GM12878 (cell line): ENCODE measurements at regions not wholly inside any gene's neighbourhood (a gene's known extent, or its start where the extent isn't known, plus 50 kb on each side); places are given as distances from the start of the nearest gene placed in this dataset.

ENCODE experiments used
- ATAC-seq: fragments of 200-7000 bp; cut with Tn5 transposase; 3 replicates; pipeline ENCODE4 v1.9.1; 2020; ENCODE audit warnings: mild to moderate bottlenecking, moderate library complexity
- BruUV-seq: library from RNA; stranded (reverse); fragments of 400-500 nt; replicated peaks from 2 replicates; lab custom pipeline; 2021; lab: Mats Ljungman, UMichigan
- CTCF ChIA-PET: fragments of 300-600 bp; sonication (Branson Sonifier 250); formaldehyde crosslinking; extraction: SDS; loops from one replicate; lab custom pipeline; 2021; ENCODE audit warnings: inconsistent platforms; lab: Yijun Ruan, JAX
- POLR2A ChIA-PET: fragments of 350-600 bp; formaldehyde crosslinking; extraction: SDS; loops from one replicate; lab custom pipeline; 2021; ENCODE audit warnings: inconsistent platforms; lab: Charles Lee
- RAD21 ChIA-PET: fragments of 300-600 bp; sonication (Branson Sonifier 250); formaldehyde crosslinking; loops from one replicate; lab custom pipeline; 2023; ENCODE audit warnings: antibody characterized with exemption; ENCODE audit not compliant: unreplicated experiment; lab: Charles Lee
- SMC1A ChIA-PET: fragments of 300-600 bp; sonication (Branson Sonifier 250); formaldehyde crosslinking; loops from one replicate; lab custom pipeline; 2023; ENCODE audit not compliant: unreplicated experiment, uncharacterized antibody; lab: Charles Lee
- DNase-seq: peaks from one replicate; pipeline ENCODE4 v3.0.0-alpha.2; 2011; ENCODE audit warnings: low read depth, low spot score
- FAIRE-seq: peaks from 3 replicates; lab custom pipeline; 2011; peaks lifted over from hg19 to GRCh38; lab: Jason Lieb, UNC
- H2AFZ ChIP-seq: 2 replicates; pipeline ENCODE4 v1.6.0; 2011; ENCODE audit warnings: low read depth, low read length, control low read depth; ENCODE audit not compliant: control insufficient read depth
- H3K27ac ChIP-seq: 2 replicates; pipeline ENCODE4 v1.5.1; 2011; ENCODE audit warnings: control low read depth; ENCODE audit not compliant: control insufficient read depth, insufficient read depth
- H3K27me3 ChIP-seq, 2 experiments: replicated peaks in 1 of 2; 2 replicates each; pipeline versions ENCODE4 v1.6.0 to v1.6.1; 2011; ENCODE audit warnings: low read length in 1 of 2; ENCODE audit not compliant: control insufficient read depth in 2 of 2, insufficient read depth in 2 of 2
- H3K36me3 ChIP-seq, 2 experiments: 2 replicates each; pipeline ENCODE4 v1.5.1; 2011; ENCODE audit warnings: low read length in 1 of 2; ENCODE audit not compliant: control insufficient read depth in 2 of 2, insufficient read depth in 2 of 2
- H3K4me1 ChIP-seq: 2 replicates; pipeline ENCODE4 v1.6.1; 2011; ENCODE audit warnings: mild to moderate bottlenecking, low read length, moderate library complexity, mixed read lengths; ENCODE audit not compliant: control insufficient read depth, insufficient read depth
- H3K4me2 ChIP-seq: 2 replicates; pipeline ENCODE4 v1.6.0; 2011; ENCODE audit warnings: control low read depth; ENCODE audit not compliant: control insufficient read depth, insufficient read depth
- H3K4me3 ChIP-seq: fragments of 200-600 bp; sonication (generic); 2 replicates; pipeline ENCODE4 v1.5.1; 2016
- H3K79me2 ChIP-seq: 2 replicates; pipeline ENCODE4 v1.6.0; 2011; ENCODE audit warnings: low read length; ENCODE audit not compliant: control insufficient read depth, insufficient read depth
- H3K9ac ChIP-seq: 2 replicates; pipeline ENCODE4 v1.8.0; 2011; ENCODE audit warnings: low read length, control low read depth, mixed read lengths; ENCODE audit not compliant: control insufficient read depth, insufficient read depth
- H3K9me3 ChIP-seq: replicated peaks from 3 replicates; pipeline ENCODE4 v1.5.1; 2011; ENCODE audit warnings: mild to moderate bottlenecking, low read length; ENCODE audit not compliant: control insufficient read depth, insufficient read depth
- H4K20me1 ChIP-seq: 2 replicates; pipeline ENCODE4 v1.6.0; 2011; ENCODE audit not compliant: control insufficient read depth, insufficient read depth
- BACH1 ChIP-seq: fragments of 450-650 bp; IDR thresholded peaks from 2 replicates; pipeline ENCODE4 v1.6.1; 2017; ENCODE audit warnings: mild to moderate bottlenecking, borderline replicate concordance
- CREM ChIP-seq: IDR thresholded peaks from 2 replicates; pipeline ENCODE4 v1.6.1; 2014; ENCODE audit warnings: antibody characterized with exemption, low read depth
- EP300 ChIP-seq, 2 experiments: fragments of 150-350 bp in 1 of 2; IDR thresholded peaks; 2 replicates each; pipeline ENCODE4 v1.6.1; 2011 to 2012; ENCODE audit warnings: low read depth in 2 of 2, low read length in 2 of 2, borderline replicate concordance in 1 of 2, improper control_type of control experiment in 1 of 2, inconsistent platforms in 1 of 2; ENCODE audit not compliant: control insufficient read depth in 1 of 2
- GABPA ChIP-seq: IDR thresholded peaks from 2 replicates; pipeline ENCODE4 v1.6.1; 2014; ENCODE audit warnings: antibody characterized with exemption, low read depth, mild to moderate bottlenecking, inconsistent platforms
- HDAC2 ChIP-seq: fragments of 200-600 bp; sonication (generic); IDR thresholded peaks from 2 replicates; pipeline ENCODE4 v1.6.1; 2017
- RFX5 ChIP-seq: IDR thresholded peaks from 2 replicates; pipeline ENCODE4 v1.6.1; 2011; ENCODE audit warnings: low read depth, low read length, improper control_type of control experiment
- SPI1 ChIP-seq: IDR thresholded peaks from 2 replicates; pipeline ENCODE4 v1.6.1; 2011; ENCODE audit warnings: low read depth, mild to moderate bottlenecking, low read length, moderate library complexity, borderline replicate concordance; ENCODE audit not compliant: insufficient read depth
- SREBF2 ChIP-seq: IDR thresholded peaks from 2 replicates; pipeline ENCODE4 v1.6.1; 2012; ENCODE audit warnings: mild to moderate bottlenecking, low read length
- STAT1 ChIP-seq: fragments of 450-650 bp; conservative IDR thresholded peaks from 2 replicates; pipeline ENCODE4 v1.6.1; 2014; ENCODE audit warnings: antibody characterized with exemption, mild to moderate bottlenecking
- ZBED1 ChIP-seq: IDR thresholded peaks from 2 replicates; pipeline ENCODE4 v1.6.1; 2016; ENCODE audit warnings: borderline replicate concordance
- ZNF217 ChIP-seq: fragments of 450-650 bp; IDR thresholded peaks from 2 replicates; pipeline ENCODE4 v1.6.1; 2017; ENCODE audit warnings: antibody characterized with exemption, mild to moderate bottlenecking
- ZZZ3 ChIP-seq: IDR thresholded peaks from 2 replicates; pipeline ENCODE4 v1.6.1; 2011; ENCODE audit warnings: low read depth; ENCODE audit not compliant: control insufficient read depth, insufficient read length
- WGBS: methylation state at CpG from one replicate; pipeline ENCODE4 v1.1.6; 2016; ENCODE audit warnings: low lambda C conversion rate; ENCODE audit not compliant: insufficient replicate concordance, insufficient coverage; ENCODE audit errors: missing lambda C conversion rate; 5-methylcytosine and 5-hydroxymethylcytosine counted together
- in situ Hi-C: fragments of 300-500 bp; cut with MboI; formaldehyde crosslinking; loops from 9 replicates; pipeline ENCODE4 v1.14.3; 2018; ENCODE audit warnings: mixed read lengths
- intact Hi-C: fragments of 100-400 bp; cut with micrococcal nuclease; formaldehyde crosslinking; loops from one replicate; pipeline ENCODE4 v1.14.2; 2022; ENCODE audit not compliant: unreplicated experiment
- TF ChIP-seq, protein P1 (sequence below): fragments of 450-650 bp; IDR thresholded peaks from 2 replicates; pipeline ENCODE4 v1.6.1; 2017; ENCODE audit warnings: low read depth, mild to moderate bottlenecking, moderate library complexity
- TF ChIP-seq, protein P2 (sequence below): IDR thresholded peaks from 2 replicates; pipeline ENCODE4 v1.6.1; 2012; ENCODE audit warnings: low read depth, low read length, improper control_type of control experiment
- TF ChIP-seq, protein P3 (sequence below): fragments of 150-350 bp; IDR thresholded peaks from 2 replicates; pipeline ENCODE4 v1.6.1; 2014; ENCODE audit warnings: mild to moderate bottlenecking, low read depth, low read length

DNA sequence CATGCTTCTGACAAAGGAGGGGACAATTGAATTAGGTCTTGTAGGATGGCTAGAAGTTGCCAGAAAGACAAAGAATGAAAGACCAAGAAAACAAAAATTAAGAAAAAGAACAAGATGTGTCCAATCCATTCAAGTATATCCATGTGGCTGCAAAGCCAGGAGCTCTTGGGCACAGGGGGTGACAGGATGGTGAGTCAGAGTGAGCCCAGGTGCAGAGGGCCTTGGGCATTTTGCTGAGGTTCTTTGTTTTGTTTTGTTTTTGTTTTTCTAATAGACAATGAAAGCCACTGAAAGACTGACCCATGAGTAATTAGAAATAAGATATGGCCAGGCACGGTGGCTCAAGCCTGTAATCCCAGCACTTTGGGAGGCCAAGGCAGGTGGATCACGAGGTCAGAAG is 104.6 kb upstream of the KLHL29 start:
- ChIA-PET POLR2A (no interaction called here), CTCF (interaction anchor here (1.2 kb wide), 1 partner anchor 16 kb away, joined by 3 read pairs; no protein-coding TSS in a partner anchor), RAD21 (no interaction called here), SMC1A (no interaction called here)
- no peak for ATAC-seq
- Histone ChIP-seq H3K27ac (no peak overlapping the region), H2AFZ (no peak overlapping the region), H3K9me3 (no peaks in the 10 kb centered on the region), H3K9ac (no peak overlapping the region), H3K4me3 (no peak overlapping the region), H3K27me3 (peaks cover 0 to 5% of the 10 kb centered on the region in 2 experiments; a peak in 2 of 4 replicates), H4K20me1 (no peaks in the 10 kb centered on the region), H3K36me3 (no peaks in the 10 kb centered on the region), H3K4me2 (no peak overlapping the region), H3K79me2 (no peaks in the 10 kb centered on the region), H3K4me1 (no peaks in the 10 kb centered on the region)
- no peak for DNase-seq
- TF ChIP-seq CREM = no peak
- no peak for TF ChIP-seq ZNF217
- TF ChIP-seq, protein P1, sequence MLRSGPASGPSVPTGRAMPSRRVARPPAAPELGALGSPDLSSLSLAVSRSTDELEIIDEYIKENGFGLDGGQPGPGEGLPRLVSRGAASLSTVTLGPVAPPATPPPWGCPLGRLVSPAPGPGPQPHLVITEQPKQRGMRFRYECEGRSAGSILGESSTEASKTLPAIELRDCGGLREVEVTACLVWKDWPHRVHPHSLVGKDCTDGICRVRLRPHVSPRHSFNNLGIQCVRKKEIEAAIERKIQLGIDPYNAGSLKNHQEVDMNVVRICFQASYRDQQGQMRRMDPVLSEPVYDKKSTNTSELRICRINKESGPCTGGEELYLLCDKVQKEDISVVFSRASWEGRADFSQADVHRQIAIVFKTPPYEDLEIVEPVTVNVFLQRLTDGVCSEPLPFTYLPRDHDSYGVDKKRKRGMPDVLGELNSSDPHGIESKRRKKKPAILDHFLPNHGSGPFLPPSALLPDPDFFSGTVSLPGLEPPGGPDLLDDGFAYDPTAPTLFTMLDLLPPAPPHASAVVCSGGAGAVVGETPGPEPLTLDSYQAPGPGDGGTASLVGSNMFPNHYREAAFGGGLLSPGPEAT = no peak
- TF ChIP-seq GABPA = no peak
- TF ChIP-seq HDAC2 = no peak
- TF ChIP-seq SPI1 = no peak
- TF ChIP-seq BACH1 = no peak
- TF ChIP-seq EP300 (IDR thresholded peaks at IDR 0.05; ENCODE audit: borderline replicate concordance in 1 of 2, control insufficient read depth in 1 of 2, low read depth in 2 of 2, low read length in 2 of 2) = no peak
- TF ChIP-seq, protein P2, sequence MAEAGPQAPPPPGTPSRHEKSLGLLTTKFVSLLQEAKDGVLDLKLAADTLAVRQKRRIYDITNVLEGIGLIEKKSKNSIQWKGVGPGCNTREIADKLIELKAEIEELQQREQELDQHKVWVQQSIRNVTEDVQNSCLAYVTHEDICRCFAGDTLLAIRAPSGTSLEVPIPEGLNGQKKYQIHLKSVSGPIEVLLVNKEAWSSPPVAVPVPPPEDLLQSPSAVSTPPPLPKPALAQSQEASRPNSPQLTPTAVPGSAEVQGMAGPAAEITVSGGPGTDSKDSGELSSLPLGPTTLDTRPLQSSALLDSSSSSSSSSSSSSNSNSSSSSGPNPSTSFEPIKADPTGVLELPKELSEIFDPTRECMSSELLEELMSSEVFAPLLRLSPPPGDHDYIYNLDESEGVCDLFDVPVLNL = no peak
- no peak for TF ChIP-seq ZBED1
- TF ChIP-seq RFX5 = no peak
- TF ChIP-seq, protein P3, sequence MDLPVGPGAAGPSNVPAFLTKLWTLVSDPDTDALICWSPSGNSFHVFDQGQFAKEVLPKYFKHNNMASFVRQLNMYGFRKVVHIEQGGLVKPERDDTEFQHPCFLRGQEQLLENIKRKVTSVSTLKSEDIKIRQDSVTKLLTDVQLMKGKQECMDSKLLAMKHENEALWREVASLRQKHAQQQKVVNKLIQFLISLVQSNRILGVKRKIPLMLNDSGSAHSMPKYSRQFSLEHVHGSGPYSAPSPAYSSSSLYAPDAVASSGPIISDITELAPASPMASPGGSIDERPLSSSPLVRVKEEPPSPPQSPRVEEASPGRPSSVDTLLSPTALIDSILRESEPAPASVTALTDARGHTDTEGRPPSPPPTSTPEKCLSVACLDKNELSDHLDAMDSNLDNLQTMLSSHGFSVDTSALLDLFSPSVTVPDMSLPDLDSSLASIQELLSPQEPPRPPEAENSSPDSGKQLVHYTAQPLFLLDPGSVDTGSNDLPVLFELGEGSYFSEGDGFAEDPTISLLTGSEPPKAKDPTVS = no peak
- no peak for TF ChIP-seq SREBF2
- no peak for TF ChIP-seq ZZZ3
- TF ChIP-seq STAT1 = no peak
- no TSS peak for BruUV-seq
- intact Hi-C loops = no loop called here
- WGBS = 9% methylated on average over 2 of the region's 2 CpGs
- no peak for FAIRE-seq
- in situ Hi-C loops = no loop called here
